Glomerular endothelial cell (primary cell): ENCODE measurements at regions not wholly inside any gene's neighbourhood (a gene's known extent, or its start where the extent isn't known, plus 50 kb on each side); places are given as distances from the start of the nearest gene placed in this dataset.
"Not testable (repeated sequence)": the region's sequence is repeated elsewhere in the genome, so short reads cannot be mapped to it uniquely, and the experiment has no call there.

Experiments used
- DNase-seq: peaks from one replicate; pipeline ENCODE4 v3.0.0-alpha.2; 2011; ENCODE audit warnings: low read depth, low spot score; ENCODE audit errors: extremely low read depth

DNA sequence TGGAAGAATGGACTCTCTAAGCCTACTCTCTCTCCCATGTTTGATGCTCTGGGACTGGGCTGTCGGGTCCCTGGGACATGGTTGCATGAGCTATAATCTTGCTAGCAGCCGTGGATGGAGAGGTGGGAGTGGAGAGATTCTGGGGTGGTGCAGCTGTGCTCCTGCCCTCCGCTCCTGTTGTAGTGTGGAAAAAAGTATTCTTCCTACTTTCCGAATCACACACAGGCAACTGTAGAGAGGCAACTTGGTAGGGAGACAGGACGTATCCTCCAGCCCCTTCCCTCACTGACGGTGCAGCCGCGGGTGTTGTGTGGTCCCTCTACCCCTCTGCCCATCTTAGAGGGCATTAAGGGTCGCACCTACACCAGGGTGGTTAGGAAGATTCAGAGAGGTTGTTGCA is 281.4 kb upstream of the TLE3 start:
- DNase-seq = no peak

DNA sequence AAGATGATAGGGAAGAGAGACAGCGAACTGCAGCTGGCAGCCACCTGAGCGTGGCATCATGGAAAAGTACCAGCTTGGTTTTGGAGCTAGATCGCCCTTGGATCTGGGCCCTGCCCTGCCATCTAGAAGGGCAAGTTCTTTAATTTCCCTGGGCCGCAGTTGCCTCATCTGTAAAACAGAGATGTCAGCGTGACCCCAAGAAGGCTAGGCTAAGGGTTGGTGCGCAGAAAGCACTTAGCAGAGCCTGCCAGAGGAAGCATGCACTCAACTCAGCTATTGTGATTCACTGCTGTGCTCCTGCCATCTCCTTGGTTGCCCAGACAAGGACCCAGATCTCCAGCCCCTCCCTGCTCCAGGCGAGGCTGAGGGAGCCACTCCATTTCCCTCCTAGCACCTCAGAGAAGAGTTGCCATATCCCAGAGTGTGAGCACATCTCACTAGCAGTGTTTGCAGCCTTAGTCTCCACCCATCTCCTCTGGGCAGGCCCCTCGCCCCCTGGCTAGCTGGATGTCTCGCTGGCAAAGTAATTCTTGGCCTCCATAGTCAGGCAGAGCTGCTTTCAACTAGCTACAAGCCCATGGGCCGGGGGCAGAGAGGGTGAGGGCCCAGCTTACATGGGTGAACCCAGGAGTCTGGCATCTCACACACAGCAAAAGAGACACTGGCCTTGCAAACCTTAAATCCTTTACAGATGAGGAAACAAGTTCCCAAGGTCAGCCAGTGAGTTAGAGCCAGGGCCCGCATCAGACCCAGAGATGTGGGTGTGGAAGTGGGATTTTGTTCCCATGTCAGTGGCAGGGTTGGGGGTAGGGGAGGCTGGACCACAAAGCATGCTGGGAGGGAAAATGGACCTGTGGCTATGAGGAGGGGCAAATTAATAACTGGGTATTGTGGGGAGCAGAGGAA is 280.7 kb upstream of the TLE3 start:
- DNase-seq = no peak

DNA sequence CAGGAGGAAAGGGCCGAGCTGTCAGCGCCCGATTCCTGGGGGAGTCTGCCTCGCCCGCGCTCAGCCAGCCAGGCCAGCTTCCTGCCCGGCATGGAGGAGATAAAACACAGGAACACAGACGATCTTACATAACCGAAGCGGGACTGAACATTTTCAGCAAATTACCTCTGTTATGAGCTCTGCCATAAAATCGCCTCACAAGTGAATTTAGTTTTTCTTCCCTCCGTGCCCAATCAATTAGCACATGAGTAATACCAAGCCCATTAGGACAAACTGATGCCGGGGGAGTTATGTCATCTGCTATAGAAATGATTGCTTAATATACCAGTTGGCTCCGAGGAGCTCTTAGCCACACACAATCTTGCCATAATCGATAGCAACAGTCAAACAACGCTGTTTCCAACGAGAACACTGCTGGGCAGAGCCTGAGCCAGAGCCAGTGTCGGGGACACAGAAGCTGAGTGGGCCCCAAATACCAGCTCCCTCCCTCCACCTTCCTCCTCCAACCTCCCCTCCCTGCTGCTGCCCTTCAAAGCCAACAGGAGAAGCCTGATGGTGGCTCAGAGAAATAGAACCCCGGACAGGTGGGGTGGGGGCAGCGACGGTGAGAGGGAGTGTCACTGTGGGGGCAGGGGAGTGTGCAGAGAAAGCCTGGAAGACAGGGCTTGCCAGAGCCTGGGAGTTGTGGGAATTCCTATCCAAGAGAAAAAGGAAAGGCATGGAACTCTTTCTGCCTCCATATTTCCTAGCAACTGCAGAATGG is 279.4 kb upstream of the TLE3 start:
- DNase-seq = no peak

- DNase-seq = no peak
Measured at GRCh38 chr15:70376031-70376928, 278.6 kb upstream of the TLE3 start.

DNA sequence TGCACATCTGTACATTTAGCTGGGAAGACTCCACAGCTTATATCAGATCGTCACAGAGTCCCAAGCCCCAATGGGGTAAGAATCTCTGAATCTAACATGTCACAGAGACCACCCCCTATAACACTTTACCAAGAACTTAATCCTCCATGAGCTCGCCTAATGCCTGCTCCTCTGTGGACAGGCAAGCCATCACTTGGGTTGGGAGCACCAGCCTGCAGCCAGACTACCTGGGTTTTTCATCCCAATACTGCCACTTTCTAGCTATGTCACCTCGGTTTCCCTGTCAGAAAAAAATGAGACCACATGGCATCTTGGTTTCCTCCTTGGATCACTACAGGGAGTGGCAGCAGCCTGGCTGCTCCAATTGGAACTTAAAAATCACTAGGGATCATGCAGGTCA is 277.9 kb upstream of the TLE3 start:
- no peak for DNase-seq

DNA sequence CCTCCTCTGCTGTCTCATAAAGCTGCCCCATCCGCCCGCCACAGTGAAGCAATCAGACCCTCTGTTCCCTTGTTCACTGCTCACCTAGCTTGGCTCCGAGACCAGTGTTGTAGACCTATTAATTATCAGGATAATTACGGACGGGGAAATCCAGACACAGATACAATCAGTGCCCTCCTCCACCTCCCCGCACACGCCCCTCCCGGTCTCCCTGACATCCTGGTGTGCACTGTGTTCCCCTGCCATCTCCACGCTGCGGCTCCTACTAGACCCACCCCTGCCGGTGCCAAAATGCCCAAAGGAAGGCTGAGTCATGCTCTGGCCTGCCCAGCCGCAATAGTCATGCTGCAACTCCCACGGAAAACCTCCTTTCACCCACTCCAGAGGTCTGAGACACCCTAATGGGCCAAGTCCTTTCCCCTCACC is 277.3 kb upstream of the TLE3 start:
- no peak for DNase-seq

DNA sequence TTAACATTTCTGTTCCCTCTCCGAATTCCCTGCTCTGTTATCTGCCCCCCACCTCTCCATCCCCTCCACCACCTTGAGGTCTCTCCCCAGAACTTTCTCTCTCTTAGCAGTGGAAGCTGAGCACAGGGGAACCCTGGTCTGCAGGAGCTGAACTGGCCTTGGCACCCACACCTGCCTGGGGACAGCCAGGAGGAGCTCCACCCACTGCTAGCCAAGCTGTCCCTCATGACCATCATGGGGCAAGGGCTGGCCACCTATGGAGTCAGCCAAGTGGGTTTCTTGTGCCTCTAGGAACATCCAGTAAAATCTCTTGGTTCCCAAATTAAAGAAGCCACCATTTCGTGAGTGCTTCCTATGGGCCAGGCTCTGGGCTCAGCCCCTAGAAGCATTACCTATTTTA is 276.4 kb upstream of the TLE3 start:
- no peak for DNase-seq

DNA sequence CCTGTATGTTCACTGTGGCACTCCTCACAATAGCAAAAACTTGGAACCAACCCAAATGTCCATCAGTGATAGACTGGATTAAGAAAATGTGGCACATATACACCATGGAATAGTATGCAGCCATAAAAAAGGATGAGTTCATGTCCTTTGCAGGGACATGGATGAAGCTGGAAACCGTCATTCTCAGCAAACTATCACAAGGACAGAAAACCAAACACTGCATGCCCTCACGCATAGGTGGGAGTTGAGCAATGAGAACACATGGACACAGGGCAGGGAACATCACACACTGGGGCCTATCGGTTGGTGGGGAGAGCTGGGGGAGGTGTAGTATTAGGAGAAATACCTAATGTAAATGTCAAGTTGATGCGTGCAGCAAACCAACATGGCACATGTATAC is 275.7 kb upstream of the TLE3 start:
- not testable (repeated sequence) for DNase-seq

DNA sequence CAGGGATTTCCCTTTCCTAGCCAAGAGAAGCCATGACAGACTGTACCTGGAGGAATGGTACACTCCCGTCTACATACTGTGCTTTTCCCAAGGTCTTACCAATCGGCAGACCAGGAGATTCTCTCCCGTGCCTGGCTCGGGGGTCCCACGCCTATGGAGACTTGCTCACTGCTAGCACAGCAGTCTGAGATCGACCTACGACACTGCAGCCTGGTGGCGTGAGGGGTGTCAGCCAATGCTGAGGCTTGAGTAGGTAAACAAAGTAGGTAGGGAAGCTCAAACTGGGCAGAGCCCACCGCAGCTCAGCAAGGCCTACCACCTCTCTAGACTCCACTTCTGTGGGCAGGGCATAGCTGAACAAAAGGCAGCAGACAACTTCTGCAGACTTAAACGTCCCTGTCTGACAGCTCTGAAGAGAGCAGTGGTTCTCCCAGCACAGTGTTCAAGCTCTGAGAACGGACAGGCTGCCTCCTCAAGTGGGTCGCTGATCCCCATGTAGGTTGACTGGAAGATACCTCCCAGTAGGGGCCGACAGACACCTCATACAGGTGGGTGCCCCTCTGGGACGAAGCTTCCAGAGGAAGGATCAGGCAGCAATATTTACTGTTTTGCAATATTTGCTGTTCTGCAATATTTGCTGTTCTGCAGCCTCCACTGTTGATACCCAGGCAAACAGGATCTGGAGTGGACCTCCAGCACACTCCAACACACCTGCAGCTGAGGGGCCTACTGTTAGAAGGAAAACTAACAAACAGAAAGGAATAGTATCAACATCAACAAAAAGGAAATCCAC is 270.4 kb upstream of the TLE3 start:
- DNase-seq = not testable (repeated sequence)

- not testable (repeated sequence) for DNase-seq
Measured at GRCh38 chr15:70364023-70364422, 266.3 kb upstream of the TLE3 start.

DNA sequence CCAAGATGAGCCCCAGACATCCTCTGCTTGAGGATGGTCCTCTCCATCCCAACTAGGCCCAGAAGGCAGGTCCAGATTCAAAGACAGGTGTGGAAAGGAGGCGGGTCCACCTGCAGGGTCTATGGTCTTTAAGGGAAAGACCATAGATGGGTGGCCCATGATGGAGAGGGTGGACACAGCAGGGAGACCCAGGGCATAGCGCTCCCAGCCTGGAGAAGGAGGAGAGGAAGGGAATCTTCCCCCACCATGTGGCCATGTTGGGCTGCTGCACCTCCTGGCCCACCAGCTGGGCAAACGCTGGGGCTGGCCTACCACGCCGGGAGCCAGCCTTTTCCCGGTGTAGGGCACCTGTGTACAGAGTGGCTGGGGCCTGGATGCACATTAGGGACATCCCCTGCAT is 265.2 kb upstream of the TLE3 start:
- DNase-seq = no peak

DNA sequence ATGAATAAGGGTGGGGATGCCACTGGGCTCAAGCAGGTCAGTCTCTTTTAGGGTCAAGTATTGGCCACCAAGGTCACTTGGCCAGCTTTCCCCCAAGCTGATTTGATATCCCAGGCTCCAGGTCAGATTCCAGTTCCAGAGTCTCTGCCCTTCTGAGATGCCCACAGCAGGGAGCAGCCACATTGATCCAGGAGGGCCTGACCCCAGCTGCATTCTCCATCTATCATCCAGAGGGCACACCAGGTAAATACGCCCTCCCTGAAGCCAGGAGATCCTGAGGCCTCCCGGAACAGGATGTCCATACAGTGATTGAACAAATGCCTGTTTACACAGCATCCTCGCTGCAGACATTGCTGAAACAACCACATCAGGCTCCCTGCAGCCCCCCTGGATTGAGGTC is 264.6 kb upstream of the TLE3 start:
- DNase-seq = no peak

GRCh38 chr15:70361891-70362290 is 264.2 kb upstream of the TLE3 start:
- no peak for DNase-seq

DNA sequence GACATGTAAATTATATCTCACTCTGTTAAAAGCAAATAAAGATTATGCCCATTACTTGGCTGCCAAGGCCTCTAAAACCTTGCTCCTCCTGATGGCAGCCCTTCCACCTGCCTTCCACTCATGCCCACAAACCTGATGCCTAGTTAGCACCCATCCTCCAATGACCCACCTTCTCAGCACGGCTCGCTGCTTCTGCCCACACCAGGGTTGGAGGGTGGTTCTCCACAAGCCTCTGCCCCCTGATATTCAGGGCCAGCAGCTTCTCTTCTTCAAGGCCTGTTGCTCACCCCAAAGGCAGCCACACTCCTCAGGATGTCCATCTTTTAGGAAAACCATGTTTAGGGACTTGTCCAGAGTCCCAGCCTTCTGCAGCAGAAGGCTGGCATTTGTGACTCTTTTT is 263.4 kb upstream of the TLE3 start:
- no peak for DNase-seq

GRCh38 chr15:70358871-70359647 is 261.3 kb upstream of the TLE3 start:
- no peak for DNase-seq

DNA sequence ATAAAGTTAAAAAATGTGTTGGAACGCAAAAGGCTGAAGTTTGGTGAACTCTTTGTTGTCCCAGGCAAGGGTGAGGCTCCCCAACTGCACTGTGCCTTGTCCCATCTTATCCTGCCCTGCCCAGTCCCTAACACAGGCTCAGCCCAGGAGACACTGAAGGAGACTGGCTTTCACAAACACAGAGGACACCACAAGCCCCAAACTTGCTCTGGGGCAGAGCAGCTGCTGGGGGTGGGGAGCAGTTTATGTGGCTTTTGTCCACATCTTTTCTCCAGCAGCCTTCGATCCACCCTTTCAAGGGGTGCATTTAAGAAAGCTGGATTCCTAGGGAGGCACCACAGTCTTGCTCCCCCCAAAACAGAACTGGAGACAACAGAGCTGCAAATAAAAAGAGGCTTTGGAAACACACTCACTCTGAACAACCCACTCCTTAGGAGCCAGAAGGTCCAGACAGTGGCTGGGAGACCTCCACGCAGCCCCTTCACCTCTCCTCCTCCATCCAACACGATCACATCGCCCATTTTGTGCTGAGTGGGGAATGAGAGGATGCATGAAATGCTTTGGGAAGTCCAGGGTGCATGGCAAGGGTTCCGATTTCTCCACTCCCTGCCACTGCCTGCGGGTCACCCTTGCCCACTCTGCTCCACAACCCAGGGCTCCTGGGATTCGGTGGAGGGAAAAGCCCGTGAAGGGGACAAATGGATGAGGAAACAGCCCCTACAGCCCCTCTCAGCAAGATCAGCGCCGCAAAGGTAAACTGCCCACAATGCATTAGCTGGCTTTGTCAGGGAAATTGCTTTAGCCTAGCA is 260.5 kb upstream of the TLE3 start:
- DNase-seq = no peak

DNA sequence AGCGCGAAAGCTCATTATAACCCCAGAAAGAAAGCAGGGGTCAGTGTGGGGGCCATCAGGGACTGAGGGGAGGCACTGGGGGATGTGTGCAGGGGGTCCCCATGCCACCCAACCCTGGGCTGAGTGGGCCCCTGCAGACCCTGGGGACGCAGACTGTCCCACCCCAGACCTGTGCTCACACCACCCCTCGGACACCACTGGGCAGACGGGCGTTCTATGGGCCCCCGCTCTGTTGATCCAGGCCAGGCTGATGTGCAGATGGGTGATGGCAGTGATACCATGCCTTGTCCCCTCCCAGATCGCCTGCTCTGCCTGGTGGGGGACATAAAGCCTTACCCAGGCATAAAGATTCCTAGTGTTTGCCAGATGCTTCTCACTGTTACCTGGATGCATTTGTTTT is 259.7 kb upstream of the TLE3 start:
- no peak for DNase-seq

GRCh38 chr15:70356919-70357318 is 259.2 kb upstream of the TLE3 start:
- DNase-seq = no peak
